SK-N-MC (cell line): ENCODE measurements at regions not wholly inside any gene's neighbourhood (a gene's known extent, or its start where the extent isn't known, plus 50 kb on each side); places are given as distances from the start of the nearest gene placed in this dataset.

Experiments
- EZH2 ChIP-seq: fragments of 200-600 bp; sonication (generic); IDR thresholded peaks from one replicate; pipeline ENCODE4 v1.6.1; 2017; ENCODE audit warnings: antibody characterized with exemption
- POLR2AphosphoS5 ChIP-seq: IDR thresholded peaks from 2 replicates; pipeline ENCODE4 v1.6.1; 2012; ENCODE audit warnings: mild to moderate bottlenecking, low read depth, low read length, borderline replicate concordance

GRCh38 chr19:32123355-32123940, 222.0 kb upstream of the ZNF507 start:
- TF ChIP-seq EZH2 (no peak), POLR2AphosphoS5 (no peak)
